IPS-NIHi7 (cell line): ENCODE measurements at regions not wholly inside any gene's neighbourhood (a gene's known extent, or its start where the extent isn't known, plus 50 kb on each side); places are given as distances from the start of the nearest gene placed in this dataset.
"Not testable (repeated sequence)": the region's sequence is repeated elsewhere in the genome, so short reads cannot be mapped to it uniquely, and the experiment has no call there.

Experiments
- DNase-seq: peaks from one replicate; pipeline ENCODE4 v3.0.0; 2012; ENCODE audit warnings: mixed read lengths; ENCODE audit errors: extremely low spot score

GRCh38 chr5:38607396-38607795, 51.0 kb upstream of the LIFR start:
- no peak for DNase-seq

GRCh38 chr5:38607930-38608564, 51.6 kb upstream of the LIFR start:
- DNase-seq = no peak

- DNase-seq = no peak
These were observed 52.4 kb upstream of the LIFR start for GRCh38 chr5:38608874-38609273.

DNA sequence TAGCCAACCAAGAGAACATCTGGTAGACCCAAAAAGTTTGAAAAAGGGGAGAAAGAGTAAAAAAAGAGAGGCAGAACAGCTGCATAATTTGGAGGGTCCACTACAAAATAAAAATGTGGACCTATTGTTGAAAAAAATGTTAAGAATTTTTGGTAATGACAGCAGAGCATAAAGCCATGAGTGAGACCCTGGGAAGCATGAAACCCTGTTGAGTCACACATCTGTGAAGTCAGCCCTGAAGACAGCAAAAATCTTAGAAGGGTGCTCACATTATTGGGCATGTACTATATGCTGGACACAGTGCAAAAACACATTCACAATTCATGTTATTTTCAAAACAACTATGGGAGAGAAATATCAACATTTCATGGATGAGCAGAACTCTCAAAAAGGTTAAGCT, 56.4 kb upstream of the LIFR start:
- DNase-seq = no peak

DNA sequence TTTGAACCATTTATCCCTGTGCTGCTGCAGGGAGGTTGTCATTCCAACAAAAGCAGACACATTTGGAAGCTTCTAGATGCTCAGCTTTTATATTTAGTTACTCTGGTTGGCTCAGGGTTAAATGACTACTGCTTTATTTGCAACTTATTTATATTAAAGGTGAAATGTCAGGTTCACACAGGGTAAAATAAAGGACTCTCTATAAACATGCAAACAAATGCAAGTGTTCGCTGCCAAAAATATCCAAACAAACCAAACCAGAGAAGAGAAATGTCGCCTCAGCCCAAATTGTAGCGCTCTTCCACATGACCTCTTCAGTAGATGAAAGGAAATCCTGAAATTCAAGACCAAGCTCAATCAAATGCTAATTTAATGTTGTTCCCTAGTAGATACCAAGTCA, 57.0 kb upstream of the LIFR start:
- no peak for DNase-seq

- no peak for DNase-seq
These were observed 57.8 kb upstream of the LIFR start for GRCh38 chr5:38613992-38614836.

DNA sequence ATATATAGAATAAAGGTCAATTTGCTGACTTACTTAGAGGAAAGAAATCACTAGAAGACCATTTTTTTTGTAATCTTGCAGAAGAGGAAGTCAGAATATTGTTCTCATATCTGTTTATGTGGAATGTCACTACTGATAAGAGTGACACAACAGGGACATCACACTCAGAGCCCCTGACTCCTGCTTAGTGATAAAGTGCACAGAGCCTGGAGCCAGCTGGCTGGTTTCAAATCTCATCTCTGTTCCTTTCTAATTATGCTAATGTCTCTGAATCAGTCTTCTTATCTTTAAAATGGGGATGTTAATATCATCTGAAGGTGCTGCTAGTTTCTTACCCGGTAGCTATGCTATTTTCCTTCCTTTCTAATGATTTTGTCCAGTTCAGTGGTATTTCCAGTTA, 58.6 kb upstream of the LIFR start:
- no peak for DNase-seq

GRCh38 chr5:38615981-38616451, 59.6 kb upstream of the LIFR start:
- DNase-seq = no peak

DNA sequence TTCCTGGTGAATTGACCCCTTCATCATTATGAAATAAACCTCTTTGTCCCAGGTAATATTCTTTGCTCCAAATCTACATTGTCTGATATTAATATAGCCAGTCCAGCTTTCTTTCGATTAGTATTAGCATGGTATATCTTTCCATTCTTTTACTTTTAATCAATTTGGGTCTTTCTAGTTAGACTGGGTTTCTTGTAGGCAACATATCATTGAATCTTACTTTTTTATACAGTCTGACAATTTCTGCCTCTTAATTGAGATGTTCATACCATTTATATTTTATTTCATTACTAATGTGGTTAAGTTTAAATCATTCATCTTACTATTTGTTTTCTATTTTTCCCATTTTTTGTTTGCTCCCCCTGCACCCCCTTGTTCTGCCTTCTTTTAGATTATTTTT, 61.7 kb upstream of the LIFR start:
- DNase-seq = no peak

DNA sequence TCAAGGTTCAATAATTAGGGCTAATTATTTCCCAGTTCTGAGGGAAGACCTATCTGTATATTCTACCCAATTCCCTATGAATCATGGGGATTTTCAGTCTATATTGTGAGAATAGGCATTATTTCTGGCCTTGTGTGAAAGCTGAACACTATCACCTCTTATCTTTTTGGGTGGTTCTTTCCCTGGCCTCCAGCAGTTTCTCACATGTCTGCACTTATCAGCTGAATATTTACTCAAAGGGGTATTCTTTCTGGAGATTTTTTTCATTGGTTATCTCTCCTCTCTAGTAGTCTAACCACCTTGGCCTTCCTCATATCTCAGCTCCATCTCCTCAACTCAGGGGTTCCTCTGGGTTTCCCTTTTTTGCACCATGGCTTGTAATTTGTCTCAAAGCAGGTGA, 64.9 kb upstream of the LIFR start:
- DNase-seq = no peak

DNA sequence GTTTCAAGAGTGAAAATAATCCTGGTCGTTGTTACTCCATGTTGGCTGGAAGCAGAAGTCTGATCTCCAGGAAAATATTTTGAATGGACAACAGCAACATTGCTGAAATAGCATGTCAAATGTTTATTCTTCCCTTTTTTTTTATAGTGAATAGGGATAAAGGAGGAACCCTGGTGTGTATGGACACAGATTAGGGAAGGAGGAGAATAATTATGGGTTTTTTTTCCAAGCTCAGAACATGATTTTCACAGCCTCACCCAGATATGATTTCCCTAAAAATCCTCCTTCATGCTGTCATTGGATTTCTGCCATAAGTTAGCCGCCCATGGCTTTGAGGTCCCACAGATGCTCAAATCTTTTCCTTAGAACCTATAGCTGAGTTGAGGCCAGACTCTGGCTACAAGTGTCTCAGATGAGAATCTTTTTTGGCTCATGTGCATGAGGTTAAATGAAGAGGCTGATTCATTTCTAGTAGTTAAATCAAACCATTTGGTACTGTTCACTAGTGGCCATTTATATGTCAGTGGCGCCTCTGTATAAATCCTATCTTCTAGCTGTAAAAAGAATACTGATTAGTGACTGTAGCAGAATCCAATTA, 65.5 kb upstream of the LIFR start:
- no peak for DNase-seq

GRCh38 chr5:38622723-38623129, 66.3 kb upstream of the LIFR start:
- no peak for DNase-seq

DNA sequence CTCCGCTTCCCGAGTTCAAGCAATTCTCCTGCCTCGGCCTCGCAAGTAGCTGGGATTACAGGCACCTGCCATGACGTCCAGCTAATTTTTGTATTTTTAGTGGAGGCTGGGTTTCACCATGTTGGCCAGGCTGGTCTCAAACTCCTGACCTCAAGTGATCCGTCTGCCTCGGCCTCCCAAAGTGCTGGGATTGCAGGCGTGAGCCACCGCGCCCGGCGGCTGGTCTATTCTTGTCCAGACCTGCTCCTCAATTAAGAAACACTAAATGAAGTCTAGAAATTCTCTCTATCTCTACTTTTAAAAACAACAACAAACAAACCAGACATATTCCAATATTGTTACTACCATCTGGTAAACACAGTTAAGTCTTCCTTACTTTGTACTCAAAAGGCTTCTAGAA, 68.1 kb upstream of the LIFR start:
- DNase-seq = not testable (repeated sequence)

GRCh38 chr5:38631376-38631775, 74.9 kb upstream of the LIFR start:
- DNase-seq = not testable (repeated sequence)

GRCh38 chr5:38634568-38635369, 78.3 kb upstream of the LIFR start:
- DNase-seq = no peak

GRCh38 chr5:38636626-38637025, 80.2 kb upstream of the LIFR start:
- DNase-seq = no peak

DNA sequence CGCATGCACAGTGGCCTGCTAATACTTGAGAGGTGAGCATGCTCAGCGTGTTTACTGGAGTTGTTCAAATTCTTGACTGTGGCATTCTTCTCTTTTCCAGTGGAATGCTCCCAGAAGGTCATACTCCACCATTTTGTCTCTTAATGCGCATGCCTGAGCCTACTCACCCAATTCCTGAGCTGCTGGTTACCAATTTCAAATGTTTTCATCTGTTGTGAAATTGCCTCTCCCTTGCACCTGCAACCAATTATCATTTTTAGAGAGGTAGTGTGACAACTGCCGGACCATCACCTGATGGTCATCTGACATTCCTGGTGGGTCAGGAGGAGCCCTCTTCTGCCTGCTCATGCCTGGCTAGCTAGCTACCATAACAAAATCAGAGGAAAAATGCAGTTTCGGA, 82.2 kb upstream of the LIFR start:
- DNase-seq = no peak

DNA sequence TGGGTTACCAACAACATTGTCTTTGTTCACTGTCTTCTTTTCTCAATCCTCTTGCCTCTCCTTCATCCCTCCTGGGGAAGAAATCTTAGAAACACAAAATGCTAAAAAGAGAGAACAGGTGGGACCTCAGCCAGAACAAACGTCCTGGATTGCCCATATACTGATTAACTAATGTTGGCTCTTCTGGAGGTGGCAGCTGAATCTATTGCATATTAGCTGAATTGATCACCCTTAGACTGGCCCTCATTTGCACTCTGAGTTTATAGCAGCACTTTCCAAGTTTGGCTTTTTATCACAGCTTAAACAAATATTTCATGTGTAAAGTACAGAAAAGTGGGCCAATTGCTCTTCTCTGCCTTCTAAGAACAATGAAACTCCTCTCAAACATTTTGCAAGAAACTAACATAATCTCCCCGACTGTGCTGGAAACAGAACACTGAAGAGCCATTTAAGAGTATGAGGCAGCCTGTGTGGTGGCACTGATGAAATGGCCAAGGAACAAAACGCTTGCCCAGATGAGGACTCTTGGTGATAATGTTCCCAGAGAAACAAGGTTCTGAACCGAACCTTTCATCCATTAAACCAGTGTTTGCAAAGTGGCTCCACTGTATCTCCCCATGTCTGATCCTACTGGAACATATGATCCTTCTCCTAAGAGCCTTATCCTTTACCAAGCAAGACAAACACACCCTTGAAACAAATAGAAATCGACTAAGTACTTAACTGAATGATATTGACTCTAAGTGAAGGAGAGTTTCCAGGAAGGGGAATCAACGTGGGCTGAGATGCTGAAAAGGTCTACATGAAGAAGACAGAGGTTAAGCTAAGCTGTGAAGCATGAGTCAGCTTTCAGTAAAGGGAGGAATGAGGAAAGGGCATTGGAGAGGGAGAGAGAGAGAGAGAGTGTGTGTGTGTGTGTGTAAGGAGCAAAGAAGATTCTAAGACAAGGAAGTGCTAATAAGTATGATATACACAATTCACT, 83.2 kb upstream of the LIFR start:
- no peak for DNase-seq

- DNase-seq = no peak
These were observed 84.6 kb upstream of the LIFR start for GRCh38 chr5:38641003-38641402.

GRCh38 chr5:38642189-38642911, 85.9 kb upstream of the LIFR start:
- no peak for DNase-seq
